NOMO-1 (cell line): ENCODE measurements at regions not wholly inside any gene's neighbourhood (a gene's known extent, or its start where the extent isn't known, plus 50 kb on each side); places are given as distances from the start of the nearest gene placed in this dataset.
"Not testable (repeated sequence)": the region's sequence is repeated elsewhere in the genome, so short reads cannot be mapped to it uniquely, and the experiment has no call there.

Experiments
- DNase-seq, 2 experiments: peaks; one replicate each; lab custom pipeline; 2025; ENCODE audit not compliant: unreplicated experiment in 2 of 2; lab: John Stamatoyannopoulos, UW

DNA sequence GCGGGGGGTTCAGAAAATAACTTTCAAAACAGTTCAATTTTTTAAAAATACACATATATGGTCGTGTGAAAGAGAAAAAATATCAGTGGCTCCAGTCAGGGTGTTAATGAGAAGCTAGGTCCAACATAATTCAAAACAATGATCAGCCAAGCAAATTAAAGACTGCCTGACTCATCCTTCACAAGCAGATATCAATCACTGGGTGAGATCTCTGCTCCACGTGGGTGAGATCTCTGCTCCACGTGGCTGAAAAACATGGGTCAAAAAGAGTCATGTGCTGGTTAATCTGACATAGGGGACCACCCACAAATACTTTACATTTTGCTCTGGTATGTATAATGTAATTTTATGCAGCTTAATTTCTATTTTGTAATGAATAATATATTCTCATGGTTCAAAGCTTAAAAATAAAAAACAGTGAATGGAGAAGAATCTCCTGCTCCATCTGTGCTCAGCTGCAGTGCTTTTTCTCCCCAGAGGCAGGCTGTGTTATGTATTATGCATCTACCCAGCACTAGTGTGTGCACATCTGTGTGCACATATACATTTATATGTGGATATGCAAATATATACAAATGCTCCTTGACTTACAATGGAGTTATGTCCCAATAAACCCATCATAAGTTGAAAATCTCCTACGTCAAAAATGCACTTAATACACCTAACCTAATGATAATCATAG lies 93.1 kb upstream of the S1PR3 start:
- no peak for DNase-seq

DNA sequence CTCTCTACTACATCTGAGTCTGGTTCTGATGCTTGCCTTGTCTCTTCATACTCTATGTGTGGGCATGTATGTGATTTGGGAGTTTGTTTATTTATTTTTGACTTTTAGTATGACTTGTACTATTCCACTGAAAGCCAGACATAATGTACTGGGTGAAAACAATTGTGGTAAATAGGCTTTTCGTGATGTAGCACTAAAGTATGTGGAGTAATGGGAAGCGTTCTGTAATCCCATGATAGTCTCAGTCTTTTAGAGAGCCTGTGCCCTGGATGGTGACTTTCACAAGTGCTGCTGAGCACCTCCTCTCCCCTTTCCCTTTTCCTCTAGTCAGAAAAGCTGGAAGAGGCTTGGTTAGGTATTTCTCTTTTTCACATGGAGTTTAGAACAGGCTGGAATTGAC lies 85.8 kb upstream of the S1PR3 start:
- DNase-seq: no peak

DNA sequence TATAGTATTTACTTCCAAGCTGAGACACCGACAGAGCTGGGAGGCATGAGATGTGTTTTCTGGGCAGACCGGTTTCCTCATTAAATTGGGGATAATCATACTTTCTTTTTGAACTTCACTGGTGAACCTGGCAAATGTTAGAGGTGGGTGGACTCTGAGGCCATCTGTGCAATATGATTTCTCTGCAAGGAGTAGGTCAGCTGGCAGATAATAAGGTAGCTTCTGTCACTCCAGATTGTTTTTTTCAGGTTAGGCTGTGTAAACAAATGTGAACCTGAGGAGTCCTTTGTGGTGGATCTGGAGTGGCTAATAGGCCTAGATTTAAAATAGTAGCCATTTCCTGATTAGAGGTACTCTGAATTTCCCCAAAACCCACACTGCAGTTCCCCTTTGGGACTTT lies 75.4 kb upstream of the S1PR3 start:
- no peak for DNase-seq

- DNase-seq: no peak
These were observed 74.4 kb upstream of the S1PR3 start for GRCh38 chr9:88916894-88917293.

DNA sequence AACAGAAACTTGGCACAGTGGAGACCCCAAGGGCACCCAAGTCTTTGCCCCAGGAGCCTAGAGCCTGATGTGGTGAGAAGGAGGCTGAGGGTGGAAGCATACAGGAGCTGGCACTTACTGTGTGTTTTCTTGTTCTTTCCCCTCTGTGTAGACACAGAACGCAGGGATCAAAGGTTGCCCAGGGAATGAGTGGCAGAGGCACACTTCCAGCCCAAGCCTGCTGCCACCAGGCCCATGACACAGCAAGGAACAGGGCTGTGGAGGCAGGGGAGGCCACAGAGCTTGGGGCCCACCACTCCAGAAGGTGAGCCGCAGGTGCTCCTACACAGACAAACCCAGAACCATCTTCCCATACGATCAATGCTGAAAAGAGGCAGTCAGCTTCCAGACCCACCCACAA lies 73.9 kb upstream of the S1PR3 start:
- no peak for DNase-seq

DNA sequence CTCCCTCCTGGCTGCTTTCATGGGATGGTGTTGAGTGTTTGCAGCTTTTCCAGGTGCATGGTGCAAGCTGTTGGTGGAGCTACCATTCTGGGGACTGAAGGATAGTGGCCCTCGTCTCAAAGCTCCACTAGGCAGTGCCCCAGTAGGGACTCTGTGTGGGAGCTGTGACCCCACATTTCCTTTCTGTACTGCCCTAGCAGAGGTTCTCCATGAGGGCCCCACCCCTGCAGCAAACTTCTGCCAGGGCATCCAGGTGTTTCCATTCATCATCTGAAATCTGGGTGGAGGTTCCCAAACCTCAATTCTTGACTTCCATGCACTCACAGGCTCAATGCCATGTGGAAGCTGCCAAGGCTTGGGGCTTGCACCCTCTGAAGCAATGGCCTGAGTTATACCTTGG lies 72.7 kb upstream of the S1PR3 start:
- DNase-seq: not testable (repeated sequence)

DNA sequence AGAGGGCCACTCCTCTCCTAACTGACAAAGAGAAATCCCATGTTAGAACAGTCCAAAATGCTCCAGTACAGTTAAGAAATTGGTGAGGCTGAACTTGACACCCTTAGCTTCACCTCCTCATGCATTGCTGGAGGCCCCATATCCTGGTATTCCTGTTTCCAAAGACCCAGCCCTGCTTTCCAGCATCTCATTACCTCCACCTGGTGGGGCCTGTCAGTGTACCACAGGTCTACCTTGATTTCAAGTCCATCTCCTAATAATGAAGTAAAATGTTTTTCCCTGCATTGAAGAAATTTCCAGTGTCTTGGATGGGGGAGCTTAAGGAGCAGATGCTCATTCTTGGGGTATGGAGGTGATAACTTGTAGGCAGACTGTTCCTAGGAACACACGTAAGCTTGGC lies 70.6 kb upstream of the S1PR3 start:
- DNase-seq: no peak

DNA sequence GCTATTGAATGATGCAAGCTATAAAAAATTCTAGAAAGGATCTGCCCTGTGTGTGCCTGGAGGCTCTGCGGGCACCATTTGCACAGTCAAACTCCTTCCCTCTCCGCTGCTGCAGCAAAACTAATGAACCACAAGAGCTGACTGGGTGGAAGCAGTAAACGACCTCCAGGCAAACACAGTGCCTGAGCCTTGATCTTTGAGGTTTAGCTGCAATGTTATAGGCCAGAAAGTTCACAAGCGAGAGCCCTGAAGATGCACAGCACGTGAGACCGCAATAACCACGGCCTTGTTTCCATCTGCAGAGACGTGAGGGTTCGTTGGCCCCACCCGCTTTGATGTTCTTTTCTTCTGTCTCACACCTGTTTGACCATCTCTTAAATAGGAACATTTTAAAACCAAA lies 69.2 kb upstream of the S1PR3 start:
- DNase-seq: peak; percentile 40 to 41

DNA sequence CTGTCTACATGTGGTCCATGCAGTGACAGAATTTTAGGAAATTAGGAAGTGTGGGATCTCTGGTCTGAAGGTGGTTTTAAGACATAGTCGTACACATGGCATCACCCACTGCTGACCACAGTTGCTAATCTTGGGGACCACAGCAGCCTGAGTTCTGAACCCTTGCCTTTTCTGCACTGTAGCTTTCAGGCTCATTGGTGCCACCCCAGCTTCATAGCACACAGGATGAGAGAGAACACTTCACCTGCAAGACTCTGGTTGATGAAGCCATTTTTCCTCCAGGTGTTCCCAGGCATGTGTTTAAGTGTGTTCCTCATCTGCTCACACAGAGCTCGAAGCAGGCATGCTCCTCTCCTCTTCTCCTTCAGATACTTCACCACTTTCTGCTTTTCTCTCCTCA lies 68.2 kb upstream of the S1PR3 start:
- DNase-seq: no peak

DNA sequence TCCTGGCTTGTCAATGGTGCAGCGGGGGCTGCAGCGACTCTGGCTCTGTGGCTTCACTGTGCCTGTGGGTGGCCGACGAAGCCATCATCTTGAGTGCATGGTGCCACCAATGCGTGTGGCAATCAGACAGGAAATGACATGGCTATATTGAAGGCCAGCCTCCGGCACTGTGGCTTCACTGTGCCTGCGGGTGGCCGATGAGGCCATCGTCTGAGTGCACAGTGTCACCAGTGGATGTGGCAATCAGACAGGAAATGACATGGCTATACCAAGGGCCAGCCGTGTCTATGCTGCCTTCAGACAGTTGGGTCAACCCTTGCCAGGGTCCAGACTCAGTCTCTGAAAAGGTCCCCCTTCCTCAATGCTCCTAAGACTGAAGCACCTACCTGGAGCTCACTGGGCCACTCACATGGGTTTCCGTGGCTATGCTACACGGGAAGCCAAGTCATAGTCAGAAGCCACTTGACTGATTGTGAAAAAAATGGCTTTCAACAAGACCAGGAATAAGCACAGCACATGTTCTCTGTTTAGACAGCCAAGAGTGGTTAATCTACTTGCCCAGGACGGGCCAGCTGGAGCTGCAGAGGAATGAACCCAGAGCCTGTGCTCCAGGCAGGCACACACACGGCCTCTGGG lies 67.5 kb upstream of the S1PR3 start:
- peak; percentile 62 to 81 for DNase-seq

DNA sequence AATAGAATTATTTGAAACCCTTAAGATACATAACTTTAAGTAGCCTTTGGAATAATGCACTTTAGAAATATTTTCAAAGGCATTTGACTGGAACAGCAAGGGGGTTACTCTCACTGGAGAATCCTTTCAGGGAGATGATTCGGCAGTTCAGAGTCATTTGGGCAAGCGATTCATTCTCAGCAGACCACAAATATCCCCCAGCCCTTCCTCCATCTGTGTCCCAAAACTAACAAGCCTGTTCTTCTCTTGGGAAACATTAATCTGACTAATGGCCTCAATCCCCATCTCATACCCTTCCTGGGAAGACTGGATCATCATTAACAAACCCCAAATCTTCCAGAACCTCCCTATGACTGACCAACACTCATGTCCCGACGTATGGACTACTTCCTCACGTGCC lies 65.8 kb upstream of the S1PR3 start:
- DNase-seq: no peak

GRCh38 chr9:88926781-88927505 lies 64.3 kb upstream of the S1PR3 start:
- peak; percentile 2 to 16 for DNase-seq

DNA sequence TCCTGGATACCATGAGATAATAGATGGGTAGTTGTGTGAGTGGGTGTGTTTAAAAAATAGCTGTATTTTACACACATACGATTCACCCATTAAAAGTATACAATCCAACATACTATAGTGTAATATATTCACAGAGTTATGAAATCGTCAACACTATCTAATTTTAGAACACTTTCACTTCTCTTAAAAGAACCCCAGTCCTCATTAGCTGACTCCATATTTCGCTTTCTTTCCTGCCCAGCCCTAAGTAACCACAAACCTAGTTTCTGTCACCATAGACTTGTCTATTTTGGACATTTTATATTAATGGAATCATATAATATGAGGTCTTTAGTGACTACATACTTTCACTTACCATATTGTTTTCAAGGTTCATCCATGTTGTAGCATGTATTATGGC lies 63.8 kb upstream of the S1PR3 start:
- peak; percentile 72 to 85 for DNase-seq

DNA sequence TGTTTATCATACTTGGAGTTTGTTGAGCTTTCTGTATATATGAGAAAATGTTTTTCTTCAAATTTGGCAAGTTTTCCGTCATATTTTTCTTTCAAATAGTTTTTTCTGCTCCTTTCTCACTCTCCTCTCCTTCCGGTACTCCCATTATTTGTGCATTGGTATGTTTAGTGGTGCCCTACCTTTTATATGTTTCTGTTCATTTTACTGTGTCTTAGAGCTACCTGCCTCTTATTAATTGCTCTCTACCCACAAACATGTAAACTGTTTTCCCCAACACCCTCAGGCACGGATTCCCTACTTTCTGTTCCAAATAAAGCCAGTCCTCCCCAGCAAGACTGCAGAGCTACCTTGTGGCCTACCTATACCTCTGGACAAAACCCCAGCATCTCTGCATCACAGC lies 60.6 kb upstream of the S1PR3 start:
- no peak for DNase-seq

GRCh38 chr9:88932766-88933165 lies 58.5 kb upstream of the S1PR3 start:
- no peak for DNase-seq

DNA sequence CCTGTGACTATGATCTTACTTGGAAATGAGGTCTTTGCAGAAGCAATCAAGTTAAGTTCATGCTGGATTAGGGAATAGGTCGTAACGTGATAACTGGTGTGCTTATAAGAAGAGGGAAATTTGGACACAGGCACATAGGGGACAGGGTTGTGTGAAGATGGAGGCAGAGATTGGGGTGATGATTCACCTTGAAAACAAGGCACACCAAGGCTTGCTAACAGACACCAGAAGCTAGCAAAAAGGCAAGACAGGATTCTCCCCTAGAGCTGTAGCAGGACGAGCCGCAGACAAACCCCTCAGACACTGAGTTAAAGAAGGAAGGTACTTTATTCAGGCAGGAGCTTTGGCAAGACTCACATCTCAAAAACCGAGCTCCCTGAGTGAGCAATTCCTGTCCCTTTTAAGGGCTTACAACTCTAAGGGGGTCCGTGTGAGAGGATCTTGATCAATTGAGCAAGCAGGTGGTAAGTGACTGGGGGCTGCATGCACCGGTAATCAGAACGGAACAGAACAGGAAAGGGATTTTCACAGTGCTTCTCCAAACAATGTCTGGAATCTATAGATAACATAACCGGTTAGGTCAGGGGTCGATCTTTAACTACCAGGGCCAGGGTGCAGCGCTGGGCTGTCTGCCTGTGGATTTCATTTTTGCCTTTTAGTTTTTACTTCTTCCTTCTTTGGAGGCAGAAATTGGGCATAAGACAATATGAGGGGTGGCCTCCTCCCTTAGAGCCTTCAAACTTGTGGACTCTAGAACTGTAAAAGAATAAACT lies 57.5 kb upstream of the S1PR3 start:
- no peak for DNase-seq

DNA sequence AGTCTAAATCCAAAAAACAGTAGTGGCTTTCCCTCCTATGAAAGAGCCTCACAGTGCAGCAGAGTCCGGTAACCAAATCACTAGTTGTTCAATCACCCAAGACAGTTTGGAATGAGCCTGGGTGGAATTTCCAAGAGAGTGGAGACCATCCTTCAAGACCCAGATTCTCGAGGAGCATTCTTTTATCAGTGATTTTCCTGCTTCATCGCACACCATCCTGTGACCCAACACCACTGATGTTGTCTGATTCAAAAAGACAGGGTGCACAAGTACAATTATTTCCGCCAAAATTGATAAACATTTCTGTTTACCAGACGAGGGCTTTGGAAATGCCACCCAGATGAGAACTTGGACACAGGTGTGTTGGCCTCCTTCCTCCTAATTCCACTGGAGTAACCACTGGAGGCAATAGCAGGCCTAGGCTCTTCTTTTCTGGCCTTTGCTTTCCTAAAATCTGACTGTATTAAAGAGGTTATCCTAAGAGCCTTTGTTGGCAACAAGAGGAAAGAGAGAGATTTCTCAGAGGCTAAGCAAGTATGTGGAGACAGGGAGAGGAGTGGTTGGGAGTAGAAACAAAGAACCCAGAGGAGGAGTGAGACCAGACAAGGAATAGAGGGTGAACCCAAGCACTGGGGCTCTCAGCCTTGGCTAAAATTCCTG lies 56.3 kb upstream of the S1PR3 start:
- DNase-seq: no peak

DNA sequence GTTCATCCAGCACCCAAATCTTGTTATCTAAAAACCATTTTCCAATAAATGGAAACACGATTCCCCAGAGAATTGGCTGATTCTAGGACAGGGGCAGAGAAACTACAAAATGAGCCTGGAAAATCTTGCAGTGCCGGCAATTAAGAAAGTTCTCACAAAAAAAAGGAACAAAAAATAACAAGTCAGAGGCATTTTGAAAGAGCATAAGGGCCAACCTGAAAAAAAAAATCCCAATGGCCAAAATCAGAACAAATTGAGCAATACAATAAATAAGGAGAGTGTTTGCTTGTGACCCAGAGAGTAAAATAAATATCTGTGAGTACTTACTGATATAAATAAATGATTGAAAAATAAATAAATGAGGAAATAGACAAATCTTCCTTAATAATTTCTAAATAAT lies 55.1 kb upstream of the S1PR3 start:
- DNase-seq: peak; percentile 17 to 39

GRCh38 chr9:88936668-88937067 lies 54.6 kb upstream of the S1PR3 start:
- DNase-seq: no peak

DNA sequence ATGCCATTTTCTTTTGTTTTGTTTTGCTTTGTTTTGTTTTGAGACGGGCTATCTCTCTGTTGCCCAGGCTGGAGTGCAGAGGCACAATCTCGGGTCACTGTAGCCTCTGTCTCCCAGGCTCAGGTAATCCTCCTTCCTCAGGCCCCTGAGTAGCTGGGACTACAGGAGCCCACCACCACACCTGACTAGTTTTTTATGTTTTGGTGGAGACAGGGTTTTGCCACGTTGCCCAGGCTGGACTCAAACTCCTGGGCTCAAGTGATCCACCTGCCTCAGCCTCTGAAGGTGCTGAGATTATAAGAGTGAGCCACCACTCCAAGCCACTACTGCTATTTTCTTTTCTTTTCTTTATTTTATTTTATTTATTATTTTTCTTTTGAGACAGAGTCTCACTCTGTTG lies 54.0 kb upstream of the S1PR3 start:
- no peak for DNase-seq

DNA sequence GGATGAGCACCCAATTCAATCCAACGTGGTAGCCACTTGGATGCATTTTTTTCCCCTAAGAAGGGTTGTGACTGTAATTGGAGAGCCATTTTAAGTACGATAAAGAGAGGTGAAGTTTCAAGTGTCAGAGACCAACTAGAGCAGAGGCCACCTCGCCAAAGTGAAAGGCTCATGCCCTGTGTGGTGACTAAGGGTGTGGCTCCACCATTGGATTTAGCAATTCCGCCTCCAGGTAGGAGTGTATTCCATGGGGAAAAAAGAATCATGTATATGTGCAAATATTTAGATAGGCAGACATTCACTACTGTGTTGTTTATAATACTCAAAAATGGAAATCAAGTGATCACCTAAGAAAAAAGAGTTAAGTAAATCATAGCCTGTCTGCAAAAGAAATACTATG lies 53.1 kb upstream of the S1PR3 start:
- no peak for DNase-seq
